ENCODE measurements at regions not wholly inside any gene's neighbourhood (a gene's known extent, or its start where the extent isn't known, plus 50 kb on each side); places are given as distances from the start of the nearest gene placed in this dataset.

GRCh38 chr2:63788071-63788470 is 53.6 kb upstream of the UGP2 start:
- TF ChIP-seq CTCF (IDR thresholded peaks at IDR 0.05 in 2 of 3, conservative IDR thresholded peaks at IDR 0.05 in 1 of 3; ENCODE audit: control insufficient read depth in 2 of 3, extremely low read depth in 1 of 3, insufficient read depth in 1 of 3, low read depth in 3 of 3, low read length in 3 of 3) (no peak), SIN3A (IDR thresholded peaks at IDR 0.05; ENCODE audit: low read depth, low read length) (no peak), EZH2 (IDR thresholded peaks at IDR 0.05; ENCODE audit: borderline replicate concordance, control insufficient read depth, low read depth, low read length) (no peak)

Data from GM12878 (cell line).